ENCODE measurements at regions not wholly inside any gene's neighbourhood (a gene's known extent, or its start where the extent isn't known, plus 50 kb on each side); places are given as distances from the start of the nearest gene placed in this dataset.

DNA sequence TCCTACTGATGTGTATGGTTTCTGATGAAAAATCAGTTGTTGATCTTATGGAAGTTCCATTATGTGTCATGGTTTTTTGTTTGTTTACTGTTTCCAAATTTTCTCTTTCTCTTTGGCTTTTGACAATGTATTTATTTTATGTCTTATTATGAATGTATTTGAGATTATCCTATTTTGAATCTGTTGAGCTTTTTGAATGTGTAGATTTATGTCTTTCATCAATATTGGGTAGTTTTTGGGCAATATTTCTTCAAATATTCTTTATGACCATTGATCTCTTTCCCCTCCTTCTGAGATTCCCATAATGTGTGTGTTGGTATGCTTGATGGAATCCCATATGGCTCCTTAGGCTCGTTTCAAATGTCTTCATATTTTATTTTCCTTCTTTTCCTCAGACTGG, 80.5 kb upstream of the FAM47C start:
- DNase-seq (ENCODE audit: low read depth) = no peak

- no peak for DNase-seq (ENCODE audit: low read depth)
Measured at GRCh38 chrX:36930491-36930890, 77.7 kb upstream of the FAM47C start.

DNA sequence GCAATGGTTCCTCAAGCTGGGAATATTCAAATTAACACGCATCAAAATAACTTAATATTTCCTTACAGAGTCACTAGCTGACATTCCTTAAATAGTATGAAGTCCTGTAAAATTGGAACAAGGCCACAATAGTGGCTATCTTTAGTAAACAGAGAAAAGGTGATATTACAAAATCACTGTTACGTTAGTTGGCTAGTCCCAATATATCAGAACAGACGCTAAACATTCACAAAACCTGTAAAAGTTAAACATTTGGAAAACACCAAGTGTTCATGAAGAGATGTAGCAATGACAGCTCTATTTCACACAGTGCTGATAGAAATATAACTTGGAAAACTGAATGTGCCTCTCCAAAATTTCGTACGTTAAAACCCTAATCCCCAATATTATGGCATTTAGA, 61.0 kb upstream of the FAM47C start:
- DNase-seq (ENCODE audit: low read depth) = no peak

- DNase-seq (ENCODE audit: low read depth) = no peak
Measured at GRCh38 chrX:36950495-36951253, 57.5 kb upstream of the FAM47C start.

DNA sequence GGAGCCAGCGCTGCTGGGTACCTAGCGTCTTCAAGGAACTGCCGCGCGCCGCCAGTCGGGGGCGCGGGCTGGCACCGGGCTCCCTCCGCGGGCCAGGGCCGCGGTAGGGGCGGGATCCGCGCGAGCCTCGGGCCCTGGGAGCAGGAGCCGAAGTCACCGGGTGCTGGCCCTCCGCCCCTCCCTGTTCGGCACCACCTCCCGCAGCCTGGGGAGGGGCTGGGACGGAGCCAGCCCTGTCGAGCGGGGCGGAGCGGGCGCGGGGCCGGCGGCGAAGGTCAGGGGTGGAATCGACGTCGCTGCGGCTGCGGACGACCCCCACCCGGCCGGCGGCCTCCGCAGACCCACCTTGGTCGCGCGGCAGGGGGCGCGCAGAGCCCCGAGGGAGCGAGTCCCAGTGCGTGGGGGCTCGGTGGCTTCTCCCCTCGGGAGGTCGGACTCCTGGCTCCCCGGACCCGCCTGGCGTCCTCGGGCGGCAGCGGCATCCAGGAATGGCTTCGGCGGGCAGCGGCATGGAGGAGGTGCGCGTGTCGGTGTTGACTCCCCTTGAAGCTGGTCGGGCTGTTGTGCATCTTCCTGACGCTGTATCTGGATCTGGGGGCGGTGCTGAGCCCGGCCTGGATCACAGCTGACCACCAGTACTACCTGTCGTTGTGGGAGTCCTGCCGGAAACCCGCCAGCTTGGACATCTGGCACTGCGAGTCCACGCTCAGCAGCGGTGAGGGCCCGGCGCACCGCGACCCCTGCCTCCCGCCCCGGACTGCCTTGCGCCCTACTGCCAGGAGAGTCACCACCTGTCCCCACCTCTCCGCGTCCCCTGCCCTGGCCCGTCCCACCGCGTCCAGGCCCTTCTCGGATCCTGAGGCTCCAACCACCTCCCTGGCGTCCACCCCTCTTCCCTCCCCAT, 50.5 kb upstream of the FAM47C start:
- no peak for DNase-seq (ENCODE audit: low read depth)

All from M059J (cell line).